Central memory CD8-positive, alpha-beta T cell (primary cell): ENCODE measurements at regions not wholly inside any gene's neighbourhood (a gene's known extent, or its start where the extent isn't known, plus 50 kb on each side); places are given as distances from the start of the nearest gene placed in this dataset.

Source experiments
- ATAC-seq: fragments of 150-1000 bp; cut with Tn5 transposase; replicated peaks from 2 replicates; pipeline ENCODE4 v1.10.0; 2022; ENCODE audit warnings: mild to moderate bottlenecking, moderate FRiP score, moderate number of reproducible peaks; ENCODE audit not compliant: poor library complexity, severe bottlenecking; ENCODE audit errors: extremely low read depth
- DNase-seq, 2 donors: peaks; one replicate each; pipeline ENCODE4 v3.0.0; 2021; ENCODE audit warnings: low spot score in 2 of 2
- H3K27ac Mint-ChIP-seq: one replicate; pipeline ENCODE4 v1.8.0; 2022; ENCODE audit warnings: low read depth, mild to moderate bottlenecking, moderate library complexity, mixed read lengths
- H3K27me3 Mint-ChIP-seq: one replicate; pipeline ENCODE4 v1.8.0; 2022; ENCODE audit warnings: mixed read lengths
- H3K36me3 Mint-ChIP-seq: one replicate; pipeline ENCODE4 v1.8.0; 2022; ENCODE audit warnings: mild to moderate bottlenecking, moderate library complexity, mixed read lengths; ENCODE audit not compliant: insufficient read depth
- H3K4me1 Mint-ChIP-seq: one replicate; pipeline ENCODE4 v1.8.0; 2022; ENCODE audit warnings: mixed read lengths
- H3K4me3 Mint-ChIP-seq: one replicate; pipeline ENCODE4 v1.8.0; 2022; ENCODE audit warnings: mild to moderate bottlenecking, moderate library complexity, mixed read lengths
- H3K9me3 Mint-ChIP-seq: one replicate; pipeline ENCODE4 v1.8.0; 2022; ENCODE audit warnings: mixed read lengths

- no peaks in the 10 kb centered on the region for H3K27me3 Mint-ChIP-seq
- H3K4me1 Mint-ChIP-seq: peaks cover 82% of the 10 kb centered on the region
- H3K4me3 Mint-ChIP-seq: peak overlapping the region; percentile 89
- H3K36me3 Mint-ChIP-seq: peaks cover 9% of the 10 kb centered on the region
- ATAC-seq (no peak), DNase-seq (no peak)
- H3K9me3 Mint-ChIP-seq: no peaks in the 10 kb centered on the region
- peak overlapping the region; percentile 99 for H3K27ac Mint-ChIP-seq
Observed at GRCh38 chr18:22343613-22344012, 74.1 kb downstream of the CTAGE1 start.

GRCh38 chr18:22342625-22343024 lies 75.1 kb downstream of the CTAGE1 start:
- H3K27me3 Mint-ChIP-seq: no peaks in the 10 kb centered on the region
- peak overlapping the region; percentile 70 for H3K4me3 Mint-ChIP-seq
- peak overlapping the region; percentile 99 for H3K27ac Mint-ChIP-seq
- peaks cover 6% of the 10 kb centered on the region for H3K36me3 Mint-ChIP-seq
- peak; percentile 33 for ATAC-seq
- peak; percentile 30 to 64 for DNase-seq
- peaks cover 86% of the 10 kb centered on the region for H3K4me1 Mint-ChIP-seq
- no peaks in the 10 kb centered on the region for H3K9me3 Mint-ChIP-seq

GRCh38 chr18:22340331-22340730 lies 77.4 kb downstream of the CTAGE1 start:
- Mint-ChIP-seq H3K4me3 (no peak overlapping the region), H3K4me1 (peaks cover 85% of the 10 kb centered on the region), H3K27me3 (no peaks in the 10 kb centered on the region), H3K36me3 (peaks cover 4% of the 10 kb centered on the region), H3K9me3 (no peaks in the 10 kb centered on the region), H3K27ac (peak overlapping the region; percentile 99)
- ATAC-seq: no peak
- DNase-seq: no peak

- no peaks in the 10 kb centered on the region for H3K9me3 Mint-ChIP-seq
- H3K4me3 Mint-ChIP-seq: no peak overlapping the region
- H3K4me1 Mint-ChIP-seq: peaks cover 85% of the 10 kb centered on the region
- H3K27me3 Mint-ChIP-seq: no peaks in the 10 kb centered on the region
- no peak for ATAC-seq
- no peak for DNase-seq
- peaks cover 2% of the 10 kb centered on the region for H3K36me3 Mint-ChIP-seq
- peak overlapping the region; percentile 99 for H3K27ac Mint-ChIP-seq
Observed at GRCh38 chr18:22339913-22340312, 77.8 kb downstream of the CTAGE1 start.

GRCh38 chr18:22337833-22338232 lies 79.9 kb downstream of the CTAGE1 start:
- H3K36me3 Mint-ChIP-seq: peaks cover 2% of the 10 kb centered on the region
- no peaks in the 10 kb centered on the region for H3K9me3 Mint-ChIP-seq
- ATAC-seq (no peak), DNase-seq (no peak)
- peak overlapping the region; percentile 47 for H3K4me3 Mint-ChIP-seq
- peaks cover 72% of the 10 kb centered on the region for H3K4me1 Mint-ChIP-seq
- H3K27me3 Mint-ChIP-seq: no peaks in the 10 kb centered on the region
- H3K27ac Mint-ChIP-seq: peak overlapping the region; percentile 89

GRCh38 chr18:22337306-22337705 lies 80.4 kb downstream of the CTAGE1 start:
- DNase-seq (no peak), ATAC-seq (no peak)
- Mint-ChIP-seq H3K36me3 (no peaks in the 10 kb centered on the region), H3K27me3 (no peaks in the 10 kb centered on the region), H3K4me1 (peaks cover 67% of the 10 kb centered on the region), H3K4me3 (no peak overlapping the region), H3K27ac (peak overlapping the region; percentile 89), H3K9me3 (no peaks in the 10 kb centered on the region)

GRCh38 chr18:22336406-22336805 lies 81.3 kb downstream of the CTAGE1 start:
- DNase-seq (no peak), ATAC-seq (no peak)
- H3K27ac Mint-ChIP-seq: peak overlapping the region; percentile 69
- H3K27me3 Mint-ChIP-seq: no peaks in the 10 kb centered on the region
- H3K4me1 Mint-ChIP-seq: peaks cover 58% of the 10 kb centered on the region
- no peak overlapping the region for H3K4me3 Mint-ChIP-seq
- H3K9me3 Mint-ChIP-seq: no peaks in the 10 kb centered on the region
- H3K36me3 Mint-ChIP-seq: no peaks in the 10 kb centered on the region

GRCh38 chr18:22335731-22336198 lies 82.0 kb downstream of the CTAGE1 start:
- DNase-seq: no peak
- Mint-ChIP-seq H3K4me1 (peaks cover 52% of the 10 kb centered on the region), H3K36me3 (no peaks in the 10 kb centered on the region), H3K27me3 (no peaks in the 10 kb centered on the region), H3K4me3 (no peak overlapping the region), H3K9me3 (no peaks in the 10 kb centered on the region), H3K27ac (no peak overlapping the region)
- no peak for ATAC-seq

- Mint-ChIP-seq H3K27ac (peak overlapping the region; percentile 49), H3K9me3 (no peaks in the 10 kb centered on the region), H3K27me3 (no peaks in the 10 kb centered on the region), H3K4me3 (no peak overlapping the region), H3K36me3 (no peaks in the 10 kb centered on the region), H3K4me1 (peaks cover 51% of the 10 kb centered on the region)
- no peak for DNase-seq
- ATAC-seq: no peak
Observed at GRCh38 chr18:22334567-22334966, 83.1 kb downstream of the CTAGE1 start.

- no peak for ATAC-seq
- H3K27me3 Mint-ChIP-seq: no peaks in the 10 kb centered on the region
- H3K4me3 Mint-ChIP-seq: no peak overlapping the region
- DNase-seq: no peak
- peaks cover 7% of the 10 kb centered on the region for H3K9me3 Mint-ChIP-seq
- H3K27ac Mint-ChIP-seq: no peak overlapping the region
- H3K36me3 Mint-ChIP-seq: no peaks in the 10 kb centered on the region
- H3K4me1 Mint-ChIP-seq: peaks cover 40% of the 10 kb centered on the region
Observed at GRCh38 chr18:22332590-22332989, 85.1 kb downstream of the CTAGE1 start.

- Mint-ChIP-seq H3K9me3 (peaks cover 7% of the 10 kb centered on the region), H3K27me3 (no peaks in the 10 kb centered on the region), H3K36me3 (no peaks in the 10 kb centered on the region), H3K4me1 (peaks cover 20% of the 10 kb centered on the region), H3K4me3 (no peak overlapping the region), H3K27ac (no peak overlapping the region)
- DNase-seq (no peak), ATAC-seq (no peak)
Observed at GRCh38 chr18:22330508-22330907, 87.2 kb downstream of the CTAGE1 start.

GRCh38 chr18:22325396-22325795 lies 92.3 kb downstream of the CTAGE1 start:
- DNase-seq: no peak
- H3K4me3 Mint-ChIP-seq: no peak overlapping the region

GRCh38 chr18:22324191-22325131 lies 93.3 kb downstream of the CTAGE1 start:
- Mint-ChIP-seq H3K4me3 (peak overlapping the region; percentile 74), H3K27me3 (no peaks in the 10 kb centered on the region), H3K4me1 (peaks cover 13% of the 10 kb centered on the region), H3K9me3 (peaks cover 7% of the 10 kb centered on the region), H3K27ac (peak overlapping the region; percentile 42), H3K36me3 (peaks cover 4% of the 10 kb centered on the region)
- no peak for DNase-seq
- peak; percentile 32 for ATAC-seq

More at GRCh38 chr18:22325396-22325795, 92.3 kb downstream of the CTAGE1 start:
- Mint-ChIP-seq H3K27ac (peak overlapping the region; percentile 63), H3K4me1 (peaks cover 13% of the 10 kb centered on the region), H3K9me3 (peaks cover 7% of the 10 kb centered on the region), H3K27me3 (no peaks in the 10 kb centered on the region), H3K36me3 (peaks cover 4% of the 10 kb centered on the region)
- ATAC-seq: no peak
